ENCODE measurements at regions not wholly inside any gene's neighbourhood (a gene's known extent, or its start where the extent isn't known, plus 50 kb on each side); places are given as distances from the start of the nearest gene placed in this dataset.

DNA sequence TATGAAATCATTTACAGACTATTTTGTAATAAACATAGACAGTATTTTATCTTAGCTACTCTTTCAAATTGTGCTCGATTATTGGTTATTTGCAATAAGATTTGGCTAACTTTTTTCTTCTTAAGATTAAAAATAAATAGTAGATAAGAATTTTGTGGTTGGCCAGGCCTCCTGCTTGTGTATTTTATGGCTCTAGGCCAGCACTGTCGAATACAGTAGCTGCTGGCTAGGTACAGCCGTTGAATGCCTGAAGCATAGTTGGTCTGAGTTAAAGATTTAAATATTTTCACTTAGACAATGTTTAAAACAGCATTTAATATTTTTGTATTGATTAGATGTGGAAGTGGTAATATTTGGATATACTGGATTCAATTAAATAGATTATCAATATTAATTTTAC lies 481.0 kb downstream of the SPRY1 start:
- TF ChIP-seq FOXK2 (IDR thresholded peaks at IDR 0.05) (no peak), TARDBP (IDR thresholded peaks at IDR 0.05) (no peak), BHLHE40 (IDR thresholded peaks at IDR 0.05; ENCODE audit: borderline replicate concordance) (no peak), SUZ12 (IDR thresholded peaks at IDR 0.05) (no peak), L3MBTL2 (conservative IDR thresholded peaks at IDR 0.05) (no peak), ARNT (IDR thresholded peaks at IDR 0.05) (no peak), LEF1 (IDR thresholded peaks at IDR 0.05; ENCODE audit: borderline replicate concordance) (no peak), HDGF (IDR thresholded peaks at IDR 0.05; ENCODE audit: borderline replicate concordance) (no peak), NFRKB (IDR thresholded peaks at IDR 0.05) (no peak), SP1 (IDR thresholded peaks at IDR 0.05) (no peak), ELF4 (IDR thresholded peaks at IDR 0.05) (no peak), FOXM1 (IDR thresholded peaks at IDR 0.05; ENCODE audit: borderline replicate concordance) (no peak)
- TF ChIP-seq, protein P1, sequence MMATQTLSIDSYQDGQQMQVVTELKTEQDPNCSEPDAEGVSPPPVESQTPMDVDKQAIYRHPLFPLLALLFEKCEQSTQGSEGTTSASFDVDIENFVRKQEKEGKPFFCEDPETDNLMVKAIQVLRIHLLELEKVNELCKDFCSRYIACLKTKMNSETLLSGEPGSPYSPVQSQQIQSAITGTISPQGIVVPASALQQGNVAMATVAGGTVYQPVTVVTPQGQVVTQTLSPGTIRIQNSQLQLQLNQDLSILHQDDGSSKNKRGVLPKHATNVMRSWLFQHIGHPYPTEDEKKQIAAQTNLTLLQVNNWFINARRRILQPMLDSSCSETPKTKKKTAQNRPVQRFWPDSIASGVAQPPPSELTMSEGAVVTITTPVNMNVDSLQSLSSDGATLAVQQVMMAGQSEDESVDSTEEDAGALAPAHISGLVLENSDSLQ (IDR thresholded peaks at IDR 0.05), result no peak
